GM12878 (cell line): ENCODE measurements at regions not wholly inside any gene's neighbourhood (a gene's known extent, or its start where the extent isn't known, plus 50 kb on each side); places are given as distances from the start of the nearest gene placed in this dataset.
"Not testable (repeated sequence)": the region's sequence is repeated elsewhere in the genome, so short reads cannot be mapped to it uniquely, and the experiment has no call there.

Experiments
- ATAC-seq: fragments of 200-7000 bp; cut with Tn5 transposase; 3 replicates; pipeline ENCODE4 v1.9.1; 2020; ENCODE audit warnings: mild to moderate bottlenecking, moderate library complexity
- BruUV-seq: library from RNA; stranded (reverse); fragments of 400-500 nt; replicated peaks from 2 replicates; lab custom pipeline; 2021; lab: Mats Ljungman, UMichigan
- CTCF ChIA-PET: fragments of 300-600 bp; sonication (Branson Sonifier 250); formaldehyde crosslinking; extraction: SDS; loops from one replicate; lab custom pipeline; 2021; ENCODE audit warnings: inconsistent platforms; lab: Yijun Ruan, JAX
- POLR2A ChIA-PET: fragments of 350-600 bp; formaldehyde crosslinking; extraction: SDS; loops from one replicate; lab custom pipeline; 2021; ENCODE audit warnings: inconsistent platforms; lab: Charles Lee
- RAD21 ChIA-PET: fragments of 300-600 bp; sonication (Branson Sonifier 250); formaldehyde crosslinking; loops from one replicate; lab custom pipeline; 2023; ENCODE audit warnings: antibody characterized with exemption; ENCODE audit not compliant: unreplicated experiment; lab: Charles Lee
- SMC1A ChIA-PET: fragments of 300-600 bp; sonication (Branson Sonifier 250); formaldehyde crosslinking; loops from one replicate; lab custom pipeline; 2023; ENCODE audit not compliant: unreplicated experiment, uncharacterized antibody; lab: Charles Lee
- DNase-seq: peaks from one replicate; pipeline ENCODE4 v3.0.0-alpha.2; 2011; ENCODE audit warnings: low read depth, low spot score
- FAIRE-seq: peaks from 3 replicates; lab custom pipeline; 2011; peaks lifted over from hg19 to GRCh38; lab: Jason Lieb, UNC
- H2AFZ ChIP-seq: 2 replicates; pipeline ENCODE4 v1.6.0; 2011; ENCODE audit warnings: low read depth, low read length, control low read depth; ENCODE audit not compliant: control insufficient read depth
- H3K27ac ChIP-seq: 2 replicates; pipeline ENCODE4 v1.5.1; 2011; ENCODE audit warnings: control low read depth; ENCODE audit not compliant: control insufficient read depth, insufficient read depth
- H3K27me3 ChIP-seq, 2 experiments: replicated peaks in 1 of 2; 2 replicates each; pipeline versions ENCODE4 v1.6.0 to v1.6.1; 2011; ENCODE audit warnings: low read length in 1 of 2; ENCODE audit not compliant: control insufficient read depth in 2 of 2, insufficient read depth in 2 of 2
- H3K36me3 ChIP-seq, 2 experiments: 2 replicates each; pipeline ENCODE4 v1.5.1; 2011; ENCODE audit warnings: low read length in 1 of 2; ENCODE audit not compliant: control insufficient read depth in 2 of 2, insufficient read depth in 2 of 2
- H3K4me1 ChIP-seq: 2 replicates; pipeline ENCODE4 v1.6.1; 2011; ENCODE audit warnings: mild to moderate bottlenecking, low read length, moderate library complexity, mixed read lengths; ENCODE audit not compliant: control insufficient read depth, insufficient read depth
- H3K4me2 ChIP-seq: 2 replicates; pipeline ENCODE4 v1.6.0; 2011; ENCODE audit warnings: control low read depth; ENCODE audit not compliant: control insufficient read depth, insufficient read depth
- H3K4me3 ChIP-seq: fragments of 200-600 bp; sonication (generic); 2 replicates; pipeline ENCODE4 v1.5.1; 2016
- H3K79me2 ChIP-seq: 2 replicates; pipeline ENCODE4 v1.6.0; 2011; ENCODE audit warnings: low read length; ENCODE audit not compliant: control insufficient read depth, insufficient read depth
- H3K9ac ChIP-seq: 2 replicates; pipeline ENCODE4 v1.8.0; 2011; ENCODE audit warnings: low read length, control low read depth, mixed read lengths; ENCODE audit not compliant: control insufficient read depth, insufficient read depth
- H3K9me3 ChIP-seq: replicated peaks from 3 replicates; pipeline ENCODE4 v1.5.1; 2011; ENCODE audit warnings: mild to moderate bottlenecking, low read length; ENCODE audit not compliant: control insufficient read depth, insufficient read depth
- H4K20me1 ChIP-seq: 2 replicates; pipeline ENCODE4 v1.6.0; 2011; ENCODE audit not compliant: control insufficient read depth, insufficient read depth
- WGBS: methylation state at CpG from one replicate; pipeline ENCODE4 v1.1.6; 2016; ENCODE audit warnings: low lambda C conversion rate; ENCODE audit not compliant: insufficient replicate concordance, insufficient coverage; ENCODE audit errors: missing lambda C conversion rate; 5-methylcytosine and 5-hydroxymethylcytosine counted together
- in situ Hi-C: fragments of 300-500 bp; cut with MboI; formaldehyde crosslinking; loops from 9 replicates; pipeline ENCODE4 v1.14.3; 2018; ENCODE audit warnings: mixed read lengths
- intact Hi-C: fragments of 100-400 bp; cut with micrococcal nuclease; formaldehyde crosslinking; loops from one replicate; pipeline ENCODE4 v1.14.2; 2022; ENCODE audit not compliant: unreplicated experiment

DNA sequence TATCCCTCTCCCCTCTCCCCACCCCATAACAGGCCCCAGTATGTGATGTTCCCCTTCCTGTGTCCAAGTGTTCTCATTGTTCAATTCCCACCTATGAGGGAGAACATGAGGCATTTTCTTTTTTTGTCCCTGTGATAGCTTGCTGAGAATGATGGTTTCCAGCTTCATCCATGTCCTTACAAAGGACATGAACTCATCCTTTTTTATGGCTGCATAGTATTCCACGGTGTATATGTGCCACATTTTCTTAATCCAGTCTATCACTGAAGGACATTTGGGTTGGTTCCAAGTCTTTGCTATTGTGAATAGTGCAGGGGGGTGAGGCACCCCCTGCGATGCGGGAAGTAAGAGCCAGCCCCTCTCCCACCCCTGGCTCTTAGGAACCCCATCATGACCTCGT, 73.2 kb upstream of the RUBCNL start:
- H3K9me3 ChIP-seq, BruUV-seq, H3K36me3 ChIP-seq, RAD21 ChIA-PET, CTCF ChIA-PET, SMC1A ChIA-PET, H3K4me1 ChIP-seq, H3K27me3 ChIP-seq, FAIRE-seq, H3K4me3 ChIP-seq, H3K27ac ChIP-seq, H3K79me2 ChIP-seq, H2AFZ ChIP-seq, H3K4me2 ChIP-seq, DNase-seq, intact Hi-C loops, ATAC-seq, H4K20me1 ChIP-seq, in situ Hi-C loops, H3K9ac ChIP-seq: not testable (repeated sequence)
- 48% methylated on average over 4 of the region's 4 CpGs for WGBS
- POLR2A ChIA-PET, result interaction anchor here (0.6 kb wide), 1 partner anchor 123 kb away, joined by 3 read pairs; no protein-coding TSS in a partner anchor

DNA sequence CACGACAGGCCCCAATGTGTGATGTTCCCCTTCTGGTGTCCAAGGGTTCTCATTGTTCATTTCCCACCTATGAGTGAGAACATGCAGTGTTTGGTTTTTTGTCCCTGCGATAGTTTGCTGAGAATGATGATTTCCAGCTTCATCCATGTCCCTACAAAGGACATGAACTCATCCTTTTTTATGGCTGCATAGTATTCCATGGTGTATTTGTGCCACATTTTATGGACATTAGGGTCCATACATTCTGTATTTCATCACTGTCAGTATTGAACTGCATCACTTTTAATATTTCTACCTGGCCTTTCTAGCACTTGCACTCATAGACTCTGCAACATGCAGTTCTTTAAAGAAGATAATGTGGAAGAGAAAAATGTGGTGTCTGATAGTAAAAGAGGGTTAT, 70.2 kb upstream of the RUBCNL start:
- in situ Hi-C loops, H3K4me1 ChIP-seq, BruUV-seq, SMC1A ChIA-PET, H3K9me3 ChIP-seq, H3K27me3 ChIP-seq, H3K9ac ChIP-seq, H3K4me2 ChIP-seq, ATAC-seq, FAIRE-seq, CTCF ChIA-PET, RAD21 ChIA-PET, H3K79me2 ChIP-seq, H3K4me3 ChIP-seq, H3K36me3 ChIP-seq, DNase-seq, H3K27ac ChIP-seq, H4K20me1 ChIP-seq, POLR2A ChIA-PET, H2AFZ ChIP-seq: not testable (repeated sequence)
- WGBS, result 0% methylated on average over 1 of the region's 2 CpGs
- intact Hi-C loops, result loop anchor here (10.0 kb wide), 2 partner anchors 72 to 132 kb away; partner anchors contain the start of gene RUBCNL
